DMS53 (cell line): ENCODE measurements at regions not wholly inside any gene's neighbourhood (a gene's known extent, or its start where the extent isn't known, plus 50 kb on each side); places are given as distances from the start of the nearest gene placed in this dataset.
"Not testable (repeated sequence)": the region's sequence is repeated elsewhere in the genome, so short reads cannot be mapped to it uniquely, and the experiment has no call there.

Source experiments
- DNase-seq: peaks from one replicate; lab custom pipeline; 2025; lab: John Stamatoyannopoulos, UW

- not testable (repeated sequence) for DNase-seq
These were observed 371.0 kb downstream of the OSTF1 start for GRCh38 chr9:75459311-75459710.

GRCh38 chr9:75461183-75461582 lies 372.9 kb downstream of the OSTF1 start:
- peak; percentile 2 for DNase-seq

- DNase-seq: no peak
These were observed 374.6 kb downstream of the OSTF1 start for GRCh38 chr9:75462866-75463265.

- no peak for DNase-seq
These were observed 375.6 kb downstream of the OSTF1 start for GRCh38 chr9:75463871-75464270.

- DNase-seq: no peak
These were observed 376.4 kb downstream of the OSTF1 start for GRCh38 chr9:75464726-75465125.

GRCh38 chr9:75467142-75467541 lies 378.8 kb downstream of the OSTF1 start:
- DNase-seq: no peak

GRCh38 chr9:75471549-75472114 lies 383.3 kb downstream of the OSTF1 start:
- DNase-seq: no peak

GRCh38 chr9:75482566-75482965 lies 394.3 kb downstream of the OSTF1 start:
- DNase-seq: peak; percentile 16

- DNase-seq: peak; percentile 20
These were observed 395.3 kb downstream of the OSTF1 start for GRCh38 chr9:75483636-75484035.

- no peak for DNase-seq
These were observed 399.8 kb downstream of the OSTF1 start for GRCh38 chr9:75487856-75488718.

GRCh38 chr9:75488719-75489110 lies 400.4 kb downstream of the OSTF1 start:
- no peak for DNase-seq

GRCh38 chr9:75490326-75490725 lies 400.1 kb upstream of the PCSK5 start:
- DNase-seq: no peak

- DNase-seq: no peak
These were observed 398.9 kb upstream of the PCSK5 start for GRCh38 chr9:75491533-75491932.

GRCh38 chr9:75499812-75500211 lies 390.7 kb upstream of the PCSK5 start:
- DNase-seq: no peak

GRCh38 chr9:75500479-75500878 lies 390.0 kb upstream of the PCSK5 start:
- DNase-seq: no peak

GRCh38 chr9:75500940-75501339 lies 389.5 kb upstream of the PCSK5 start:
- DNase-seq: peak; percentile 54

GRCh38 chr9:75504721-75505120 lies 385.8 kb upstream of the PCSK5 start:
- DNase-seq: no peak

- DNase-seq: no peak
These were observed 384.8 kb upstream of the PCSK5 start for GRCh38 chr9:75505654-75506053.

GRCh38 chr9:75529463-75529862 lies 361.0 kb upstream of the PCSK5 start:
- no peak for DNase-seq

GRCh38 chr9:75531588-75531987 lies 358.9 kb upstream of the PCSK5 start:
- no peak for DNase-seq

GRCh38 chr9:75532233-75533050 lies 358.0 kb upstream of the PCSK5 start:
- DNase-seq: no peak

GRCh38 chr9:75539523-75539922 lies 350.9 kb upstream of the PCSK5 start:
- no peak for DNase-seq

GRCh38 chr9:75540185-75540584 lies 350.3 kb upstream of the PCSK5 start:
- no peak for DNase-seq
